Sigmoid colon (tissue), 3 donors: ENCODE measurements at regions not wholly inside any gene's neighbourhood (a gene's known extent, or its start where the extent isn't known, plus 50 kb on each side); places are given as distances from the start of the nearest gene placed in this dataset.

Experiments used
- POLR2A ChIP-seq, 2 donors: fragments of 450-650 bp; IDR thresholded peaks; one replicate each; pipeline ENCODE4 v1.6.1; 2016; ENCODE audit warnings: antibody characterized with exemption in 2 of 2, mild to moderate bottlenecking in 2 of 2, moderate library complexity in 2 of 2
- TF ChIP-seq, protein P1 (sequence below), 4 experiments: fragments of 450-650 bp in 3 of 4; fragments of 200-600 bp in 1 of 4; IDR thresholded peaks; one replicate each; pipeline ENCODE4 v1.5.1; 2016 to 2019; ENCODE audit warnings: antibody characterized with exemption in 4 of 4, mild to moderate bottlenecking in 3 of 4, moderate library complexity in 2 of 4

GRCh38 chr6:16852671-16853070 is 91.4 kb upstream of the ATXN1 start:
- TF ChIP-seq, protein P1, sequence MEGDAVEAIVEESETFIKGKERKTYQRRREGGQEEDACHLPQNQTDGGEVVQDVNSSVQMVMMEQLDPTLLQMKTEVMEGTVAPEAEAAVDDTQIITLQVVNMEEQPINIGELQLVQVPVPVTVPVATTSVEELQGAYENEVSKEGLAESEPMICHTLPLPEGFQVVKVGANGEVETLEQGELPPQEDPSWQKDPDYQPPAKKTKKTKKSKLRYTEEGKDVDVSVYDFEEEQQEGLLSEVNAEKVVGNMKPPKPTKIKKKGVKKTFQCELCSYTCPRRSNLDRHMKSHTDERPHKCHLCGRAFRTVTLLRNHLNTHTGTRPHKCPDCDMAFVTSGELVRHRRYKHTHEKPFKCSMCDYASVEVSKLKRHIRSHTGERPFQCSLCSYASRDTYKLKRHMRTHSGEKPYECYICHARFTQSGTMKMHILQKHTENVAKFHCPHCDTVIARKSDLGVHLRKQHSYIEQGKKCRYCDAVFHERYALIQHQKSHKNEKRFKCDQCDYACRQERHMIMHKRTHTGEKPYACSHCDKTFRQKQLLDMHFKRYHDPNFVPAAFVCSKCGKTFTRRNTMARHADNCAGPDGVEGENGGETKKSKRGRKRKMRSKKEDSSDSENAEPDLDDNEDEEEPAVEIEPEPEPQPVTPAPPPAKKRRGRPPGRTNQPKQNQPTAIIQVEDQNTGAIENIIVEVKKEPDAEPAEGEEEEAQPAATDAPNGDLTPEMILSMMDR (IDR thresholded peaks at IDR 0.05) = no peak
- no peak for TF ChIP-seq POLR2A (IDR thresholded peaks at IDR 0.05)
